HCT116 (cell line): ENCODE measurements at regions not wholly inside any gene's neighbourhood (a gene's known extent, or its start where the extent isn't known, plus 50 kb on each side); places are given as distances from the start of the nearest gene placed in this dataset.

Experiments used
- ATAC-seq: fragments of 200-7000 bp; cut with Tn5 transposase; 2 replicates; pipeline ENCODE4 v1.9.1; 2020; ENCODE audit warnings: mild to moderate bottlenecking, moderate library complexity
- BruUV-seq: library from RNA; stranded (reverse); fragments of 400-500 nt; replicated peaks from 2 replicates; lab custom pipeline; 2021; lab: Mats Ljungman, UMichigan
- CTCF ChIA-PET: fragments of 300-600 bp; sonication (Branson Sonifier 250); formaldehyde crosslinking; loops from one replicate; lab custom pipeline; 2021; ENCODE audit warnings: antibody characterized with exemption; lab: Charles Lee
- POLR2A ChIA-PET: fragments of 300-600, 350-600 bp; sonication (Branson Sonifier 250); formaldehyde crosslinking; loops from one replicate; lab custom pipeline; 2021; ENCODE audit warnings: antibody characterized with exemption; lab: Charles Lee
- RAD21 ChIA-PET, 2 experiments: fragments of 300-600 bp; sonication (Branson Sonifier 250); formaldehyde crosslinking; loops; one replicate each; lab custom pipeline; 2023; ENCODE audit warnings: low total read pairs in 2 of 2; ENCODE audit not compliant: uncharacterized antibody in 2 of 2, unreplicated experiment in 2 of 2, low non-redundant PET in 1 of 2; lab: Charles Lee
- DNase-seq: peaks from one replicate; pipeline ENCODE4 v3.0.0-alpha.2; 2010; ENCODE audit warnings: low read depth, low spot score
- H2AFZ ChIP-seq: fragments of 200-600 bp; shearing (Covaris generic), sonication (generic); 2 replicates; pipeline ENCODE4 v1.6.1; 2017; ENCODE audit warnings: low read depth, mixed run types, mixed read lengths, antibody characterized with exemption, low read length; ENCODE audit not compliant: poor library complexity, severe bottlenecking
- H3K27ac ChIP-seq: 2 replicates; pipeline ENCODE4 v1.5.1; 2012; ENCODE audit warnings: low read depth, low read length
- H3K27me3 ChIP-seq: fragments of 200-600 bp; sonication (generic); 2 replicates; pipeline ENCODE4 v1.6.1; 2016; ENCODE audit warnings: mixed run types, low read length, mixed read lengths; ENCODE audit not compliant: insufficient read depth
- H3K36me3 ChIP-seq, 2 experiments: fragments of 200-500 bp in 1 of 2; fragments of 200-600 bp in 1 of 2; sonication (Bioruptor generic) in 1 of 2; sonication (generic) in 1 of 2; 2 replicates each; pipeline versions ENCODE4 v1.5.1 to v1.6.1; 2014 to 2016; ENCODE audit warnings: low read length in 2 of 2, inconsistent platforms in 1 of 2, mixed read lengths in 1 of 2, mixed run types in 1 of 2; ENCODE audit not compliant: insufficient read depth in 2 of 2, control insufficient read depth in 1 of 2
- H3K4me1 ChIP-seq, 2 experiments: fragments of 200-600 bp in 1 of 2; sonication (generic) in 1 of 2; 2 replicates each; pipeline versions ENCODE4 v1.5.1 to v1.6.1; 2012 to 2017; ENCODE audit warnings: low read length in 2 of 2, inconsistent platforms in 1 of 2, mild to moderate bottlenecking in 1 of 2, mixed read lengths in 1 of 2, mixed run types in 1 of 2, moderate library complexity in 1 of 2; ENCODE audit not compliant: insufficient read depth in 2 of 2, control insufficient read depth in 1 of 2
- H3K4me2 ChIP-seq: fragments of 200-600 bp; sonication (generic); 2 replicates; pipeline ENCODE4 v1.6.1; 2017; ENCODE audit warnings: mixed run types, low read length, mixed read lengths
- H3K4me3 ChIP-seq, 2 experiments: fragments of 200-600 bp in 1 of 2; sonication (generic) in 1 of 2; replicated peaks in 1 of 2; 2 replicates each; pipeline ENCODE4 v1.5.1; 2011 to 2016; ENCODE audit warnings: low read length in 2 of 2, control low read depth in 1 of 2, low read depth in 1 of 2, mild to moderate bottlenecking in 1 of 2, mixed read lengths in 1 of 2, mixed run types in 1 of 2
- H3K79me2 ChIP-seq: fragments of 200-600 bp; sonication (generic); 2 replicates; pipeline ENCODE4 v1.6.1; 2017; ENCODE audit warnings: mild to moderate bottlenecking, mixed run types, low read length, moderate library complexity, mixed read lengths; ENCODE audit not compliant: insufficient read depth
- H3K9ac ChIP-seq: fragments of 200-600 bp; sonication (generic); 2 replicates; pipeline ENCODE4 v1.6.1; 2016; ENCODE audit warnings: low read length, mixed read lengths
- H3K9me2 ChIP-seq: fragments of 200-600 bp; sonication (generic), shearing (Covaris generic); 2 replicates; pipeline ENCODE4 v1.6.1; 2017; ENCODE audit warnings: mixed run types, mild to moderate bottlenecking, moderate library complexity; ENCODE audit not compliant: insufficient read depth
- H3K9me3 ChIP-seq, 2 experiments: fragments of 200-500 bp in 1 of 2; fragments of 200-600 bp in 1 of 2; sonication (Bioruptor generic) in 1 of 2; sonication (generic) in 1 of 2; 2 replicates each; pipeline ENCODE4 v1.6.1; 2014 to 2017; ENCODE audit warnings: low read length in 2 of 2, mixed read lengths in 2 of 2, inconsistent platforms in 1 of 2, low read depth in 1 of 2, mild to moderate bottlenecking in 1 of 2, mixed run types in 1 of 2, moderate library complexity in 1 of 2; ENCODE audit not compliant: control insufficient read depth in 1 of 2, insufficient read depth in 1 of 2
- H4K20me1 ChIP-seq: fragments of 200-600 bp; sonication (generic), shearing (Covaris generic); 2 replicates; pipeline ENCODE4 v1.6.1; 2017; ENCODE audit warnings: mixed run types, mild to moderate bottlenecking, moderate library complexity; ENCODE audit not compliant: insufficient read depth
- CEBPB ChIP-seq: IDR thresholded peaks from 2 replicates; pipeline ENCODE4 v1.6.1; 2012; ENCODE audit warnings: low read depth
- EGR1 ChIP-seq: IDR thresholded peaks from 2 replicates; pipeline ENCODE4 v1.6.1; 2012; ENCODE audit warnings: low read depth
- ELF1 ChIP-seq: IDR thresholded peaks from 2 replicates; pipeline ENCODE4 v1.6.1; 2012; ENCODE audit warnings: low read depth, borderline replicate concordance
- EZH2 ChIP-seq: fragments of 200-600 bp; sonication (generic); IDR thresholded peaks from 2 replicates; pipeline ENCODE4 v1.6.1; 2017; ENCODE audit warnings: antibody characterized with exemption, mixed run types
- EZH2phosphoT487 ChIP-seq: fragments of 200-600 bp; IDR thresholded peaks from 2 replicates; pipeline ENCODE4 v1.6.1; 2018; ENCODE audit warnings: antibody characterized with exemption, borderline replicate concordance
- FOSL1 ChIP-seq: IDR thresholded peaks from 2 replicates; pipeline ENCODE4 v1.6.1; 2012; ENCODE audit warnings: low read depth
- JUND ChIP-seq: IDR thresholded peaks from 2 replicates; pipeline ENCODE4 v1.6.1; 2012
- RAD21 ChIP-seq: IDR thresholded peaks from 2 replicates; pipeline ENCODE4 v1.6.1; 2012; ENCODE audit warnings: low read depth, mild to moderate bottlenecking
- SIN3A ChIP-seq: IDR thresholded peaks from 2 replicates; pipeline ENCODE4 v1.6.1; 2012; ENCODE audit warnings: low read depth
- SP1 ChIP-seq: IDR thresholded peaks from 2 replicates; pipeline ENCODE4 v1.6.1; 2012; ENCODE audit warnings: low read depth
- TCF7L2 ChIP-seq: IDR thresholded peaks from 2 replicates; pipeline ENCODE4 v1.7.0; 2011; ENCODE audit warnings: borderline replicate concordance, inconsistent platforms; ENCODE audit not compliant: insufficient read depth, insufficient read length; ENCODE audit errors: extremely low read depth
- YY1 ChIP-seq: IDR thresholded peaks from 2 replicates; pipeline ENCODE4 v1.6.1; 2011; ENCODE audit warnings: low read length, low read depth, moderate library complexity, mild to moderate bottlenecking; ENCODE audit not compliant: insufficient replicate concordance; ENCODE audit errors: extremely low read depth
- ZFX ChIP-seq: fragments of 450-650 bp; IDR thresholded peaks from 2 replicates; pipeline ENCODE4 v1.6.1; 2017
- intact Hi-C: fragments of 100-400 bp; cut with micrococcal nuclease; formaldehyde crosslinking; loops from 2 replicates; pipeline ENCODE4 v1.10.0; 2022
- TF ChIP-seq, protein P1 (sequence below), 3 experiments: fragments of 200-600 bp in 1 of 3; sonication (generic) in 1 of 3; IDR thresholded peaks in 2 of 3; conservative IDR thresholded peaks in 1 of 3; 2 replicates each; pipeline ENCODE4 v1.5.1; 2012 to 2017; ENCODE audit warnings: low read depth in 2 of 3, low read length in 2 of 3, antibody characterized with exemption in 1 of 3, borderline replicate concordance in 1 of 3, control low read depth in 1 of 3, mild to moderate bottlenecking in 1 of 3, mixed read lengths in 1 of 3, mixed run types in 1 of 3, moderate library complexity in 1 of 3; ENCODE audit not compliant: insufficient read depth in 1 of 3
- TF ChIP-seq, protein P2 (sequence below): IDR thresholded peaks from 2 replicates; pipeline ENCODE4 v1.6.1; 2012

DNA sequence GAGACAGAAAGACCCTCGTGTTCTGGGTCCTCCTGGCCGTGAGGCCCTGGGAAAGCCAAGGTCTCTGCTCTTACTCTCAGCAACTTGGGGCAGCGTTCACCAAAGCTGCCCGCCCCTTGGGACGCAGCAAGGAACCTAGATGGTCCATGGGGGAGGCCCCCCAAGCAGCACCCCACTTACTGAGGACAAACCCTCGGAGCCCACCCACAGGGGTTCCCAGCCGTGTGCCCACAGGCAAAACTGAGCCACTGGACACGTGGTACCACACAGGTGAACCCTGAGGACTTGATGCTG is 166.2 kb upstream of the IQSEC1 start:
- intact Hi-C loops: no loop called here

DNA sequence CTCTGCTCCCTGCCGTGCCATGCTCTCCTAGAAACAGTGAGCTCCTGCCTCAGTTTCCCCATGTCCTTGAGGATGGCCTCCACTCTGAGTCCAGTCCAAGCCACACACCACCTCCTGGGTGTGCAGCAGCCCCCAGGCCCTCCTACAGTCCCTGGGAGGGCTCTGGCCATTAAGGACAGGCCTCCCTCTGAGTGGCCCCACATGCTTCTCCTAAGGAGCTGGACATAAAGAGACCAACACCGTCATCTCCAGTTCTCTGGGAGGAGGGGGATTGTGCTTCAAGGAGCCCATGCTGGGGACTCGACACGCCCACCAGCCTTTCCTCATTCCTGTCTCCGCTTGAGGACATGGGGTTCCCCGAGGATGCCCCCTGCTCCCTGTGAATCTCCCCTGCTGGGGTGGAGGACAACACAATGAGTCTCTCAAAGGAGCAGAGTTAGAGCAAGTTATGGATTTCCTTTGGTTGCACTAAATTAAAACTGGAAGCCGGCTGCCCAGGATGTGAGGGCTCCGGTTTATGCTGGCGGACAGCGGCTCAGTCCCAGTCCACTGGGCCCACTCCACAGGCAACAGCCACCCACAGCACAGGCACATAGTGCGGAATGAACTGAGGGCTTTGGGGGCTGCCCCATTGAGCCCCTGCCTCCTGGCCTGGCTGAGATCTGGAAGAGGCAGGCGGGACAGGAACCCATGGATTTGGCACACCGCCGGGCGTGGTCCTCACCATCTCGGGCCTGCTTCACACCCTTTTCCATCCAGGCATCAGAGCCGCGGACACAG is 165.6 kb upstream of the IQSEC1 start:
- H3K9me3 ChIP-seq: no peaks in the 10 kb centered on the region
- H2AFZ ChIP-seq: no peak overlapping the region
- H3K4me1 ChIP-seq: peaks cover 25 to 27% of the 10 kb centered on the region in 2 experiments
- H3K27me3 ChIP-seq: no peaks in the 10 kb centered on the region
- no peak for DNase-seq
- intact Hi-C loops: no loop called here
- ChIA-PET CTCF (no interaction called here), POLR2A (no interaction called here), RAD21 (no interaction called here)
- H3K9ac ChIP-seq: no peak overlapping the region
- H3K36me3 ChIP-seq: no peaks in the 10 kb centered on the region
- H3K9me2 ChIP-seq: no peaks in the 10 kb centered on the region
- no peaks in the 10 kb centered on the region for H3K79me2 ChIP-seq
- ATAC-seq: no peak
- no peak overlapping the region for H3K4me2 ChIP-seq
- H3K4me3 ChIP-seq: no peak overlapping the region
- no TSS peak for BruUV-seq
- H4K20me1 ChIP-seq: no peaks in the 10 kb centered on the region
- H3K27ac ChIP-seq: no peak overlapping the region
- TF ChIP-seq ZFX (no peak), FOSL1 (no peak), EZH2phosphoT487 (no peak), SIN3A (no peak), TCF7L2 (no peak), SP1 (no peak), ELF1 (no peak), EGR1 (no peak), JUND (no peak), CEBPB (no peak), RAD21 (no peak), YY1 (no peak)

More for the DNA sequence above, 166.2 kb upstream of the IQSEC1 start:
- no peak overlapping the region for H3K9ac ChIP-seq
- no TSS peak for BruUV-seq
- no peak overlapping the region for H3K4me3 ChIP-seq
- ChIA-PET CTCF (no interaction called here), RAD21 (no interaction called here), POLR2A (no interaction called here)
- DNase-seq: no peak
- no peaks in the 10 kb centered on the region for H3K27me3 ChIP-seq
- H4K20me1 ChIP-seq: no peaks in the 10 kb centered on the region
- no peak overlapping the region for H3K4me2 ChIP-seq
- no peak for ATAC-seq
- peaks cover 20 to 22% of the 10 kb centered on the region in 2 experiments for H3K4me1 ChIP-seq
- H3K36me3 ChIP-seq: no peaks in the 10 kb centered on the region
- no peak overlapping the region for H3K27ac ChIP-seq
- no peaks in the 10 kb centered on the region for H3K79me2 ChIP-seq
- H3K9me3 ChIP-seq: no peaks in the 10 kb centered on the region
- TF ChIP-seq, protein P1, sequence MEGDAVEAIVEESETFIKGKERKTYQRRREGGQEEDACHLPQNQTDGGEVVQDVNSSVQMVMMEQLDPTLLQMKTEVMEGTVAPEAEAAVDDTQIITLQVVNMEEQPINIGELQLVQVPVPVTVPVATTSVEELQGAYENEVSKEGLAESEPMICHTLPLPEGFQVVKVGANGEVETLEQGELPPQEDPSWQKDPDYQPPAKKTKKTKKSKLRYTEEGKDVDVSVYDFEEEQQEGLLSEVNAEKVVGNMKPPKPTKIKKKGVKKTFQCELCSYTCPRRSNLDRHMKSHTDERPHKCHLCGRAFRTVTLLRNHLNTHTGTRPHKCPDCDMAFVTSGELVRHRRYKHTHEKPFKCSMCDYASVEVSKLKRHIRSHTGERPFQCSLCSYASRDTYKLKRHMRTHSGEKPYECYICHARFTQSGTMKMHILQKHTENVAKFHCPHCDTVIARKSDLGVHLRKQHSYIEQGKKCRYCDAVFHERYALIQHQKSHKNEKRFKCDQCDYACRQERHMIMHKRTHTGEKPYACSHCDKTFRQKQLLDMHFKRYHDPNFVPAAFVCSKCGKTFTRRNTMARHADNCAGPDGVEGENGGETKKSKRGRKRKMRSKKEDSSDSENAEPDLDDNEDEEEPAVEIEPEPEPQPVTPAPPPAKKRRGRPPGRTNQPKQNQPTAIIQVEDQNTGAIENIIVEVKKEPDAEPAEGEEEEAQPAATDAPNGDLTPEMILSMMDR (IDR thresholded peaks at IDR 0.05 in 2 of 3, conservative IDR thresholded peaks at IDR 0.05 in 1 of 3; ENCODE audit: borderline replicate concordance in 1 of 3, insufficient read depth in 1 of 3, low read depth in 2 of 3, low read length in 2 of 3): no peak
- TF ChIP-seq JUND: no peak
- TF ChIP-seq EZH2: no peak
- no peak for TF ChIP-seq EZH2phosphoT487
- TF ChIP-seq, protein P2, sequence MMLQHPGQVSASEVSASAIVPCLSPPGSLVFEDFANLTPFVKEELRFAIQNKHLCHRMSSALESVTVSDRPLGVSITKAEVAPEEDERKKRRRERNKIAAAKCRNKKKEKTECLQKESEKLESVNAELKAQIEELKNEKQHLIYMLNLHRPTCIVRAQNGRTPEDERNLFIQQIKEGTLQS: no peak
- TF ChIP-seq RAD21: no peak
- no peak for TF ChIP-seq FOSL1
- no peak overlapping the region for H2AFZ ChIP-seq
- no peaks in the 10 kb centered on the region for H3K9me2 ChIP-seq
